Stimulated activated CD8-positive, alpha-beta memory T cell treated with anti-CD3 and anti-CD28 coated beads, Interleukin-12 subunit alpha, Interleukin-12 subunit beta, amount 100 ng/mL, for 1 hour (primary cell): ENCODE measurements at regions not wholly inside any gene's neighbourhood (a gene's known extent, or its start where the extent isn't known, plus 50 kb on each side); places are given as distances from the start of the nearest gene placed in this dataset.
"Not testable (repeated sequence)": the region's sequence is repeated elsewhere in the genome, so short reads cannot be mapped to it uniquely, and the experiment has no call there.

Experiments used
- DNase-seq: peaks from one replicate; pipeline ENCODE4 v3.0.0-alpha.2; 2020; ENCODE audit warnings: low read depth

GRCh38 chr6:141248021-141248799 is 884.5 kb upstream of the GJE1 start:
- DNase-seq, result no peak

GRCh38 chr6:141244366-141244765 is 888.4 kb upstream of the GJE1 start:
- no peak for DNase-seq

- DNase-seq, result no peak
These were observed 889.8 kb upstream of the GJE1 start for GRCh38 chr6:141242957-141243356.

GRCh38 chr6:141229296-141229695 is 903.4 kb upstream of the GJE1 start:
- no peak for DNase-seq

GRCh38 chr6:141218583-141218982 is 914.1 kb upstream of the GJE1 start:
- no peak for DNase-seq

GRCh38 chr6:141216726-141217125 is 916.0 kb upstream of the GJE1 start:
- DNase-seq, result no peak

- no peak for DNase-seq
These were observed 920.4 kb upstream of the GJE1 start for GRCh38 chr6:141212296-141212695.

- no peak for DNase-seq
These were observed 920.9 kb upstream of the GJE1 start for GRCh38 chr6:141211845-141212244.

GRCh38 chr6:141210901-141211300 is 921.8 kb upstream of the GJE1 start:
- DNase-seq, result no peak

- DNase-seq, result no peak
These were observed 922.8 kb upstream of the GJE1 start for GRCh38 chr6:141209890-141210289.

- DNase-seq, result no peak
These were observed 924.6 kb upstream of the GJE1 start for GRCh38 chr6:141208101-141208500.

- DNase-seq, result no peak
These were observed 928.7 kb upstream of the GJE1 start for GRCh38 chr6:141203902-141204575.

- no peak for DNase-seq
These were observed 930.1 kb upstream of the GJE1 start for GRCh38 chr6:141202626-141203025.

- no peak for DNase-seq
These were observed 933.7 kb upstream of the GJE1 start for GRCh38 chr6:141199074-141199473.

GRCh38 chr6:141195251-141195832 is 937.4 kb upstream of the GJE1 start:
- no peak for DNase-seq

GRCh38 chr6:141183368-141183767 is 949.4 kb upstream of the GJE1 start:
- no peak for DNase-seq

GRCh38 chr6:141175458-141175857 is 957.3 kb upstream of the GJE1 start:
- not testable (repeated sequence) for DNase-seq

- DNase-seq, result no peak
These were observed 957.8 kb upstream of the GJE1 start for GRCh38 chr6:141174932-141175331.

GRCh38 chr6:141173529-141173928 is 959.2 kb upstream of the GJE1 start:
- no peak for DNase-seq

- DNase-seq, result no peak
These were observed 963.3 kb upstream of the GJE1 start for GRCh38 chr6:141169419-141169818.

- DNase-seq, result no peak
These were observed 964.8 kb upstream of the GJE1 start for GRCh38 chr6:141167945-141168344.

GRCh38 chr6:141165002-141165665 is 967.6 kb upstream of the GJE1 start:
- no peak for DNase-seq
